DND-41 (cell line): ENCODE measurements at regions not wholly inside any gene's neighbourhood (a gene's known extent, or its start where the extent isn't known, plus 50 kb on each side); places are given as distances from the start of the nearest gene placed in this dataset.

Experiments
- ATAC-seq: fragments of 200-7000 bp; cut with Tn5 transposase; 3 replicates; pipeline ENCODE4 v1.9.1; 2021; ENCODE audit warnings: low read depth; ENCODE audit not compliant: insufficient read depth
- DNase-seq: peaks from one replicate; pipeline ENCODE4 v3.0.0-alpha.2; 2020
- H2AFZ ChIP-seq: 2 replicates; pipeline ENCODE4 v1.6.0; 2012; ENCODE audit warnings: low read depth, low read length
- H3K27ac ChIP-seq: 2 replicates; pipeline ENCODE4 v1.5.1; 2012; ENCODE audit warnings: low read length, inconsistent platforms
- H3K27me3 ChIP-seq: fragments of 200-600 bp; sonication (generic); 2 replicates; pipeline ENCODE4 v1.6.0; 2012; ENCODE audit warnings: low read length, mild to moderate bottlenecking, inconsistent platforms; ENCODE audit not compliant: insufficient read depth, poor library complexity
- H3K36me3 ChIP-seq: 2 replicates; pipeline ENCODE4 v1.5.1; 2012; ENCODE audit warnings: low read length, inconsistent platforms; ENCODE audit not compliant: insufficient read depth
- H3K4me1 ChIP-seq: 2 replicates; pipeline ENCODE4 v1.5.1; 2012; ENCODE audit warnings: mild to moderate bottlenecking, low read length; ENCODE audit not compliant: insufficient read depth
- H3K4me2 ChIP-seq: 2 replicates; pipeline ENCODE4 v1.6.0; 2012; ENCODE audit warnings: mild to moderate bottlenecking, moderate library complexity, low read length, inconsistent platforms; ENCODE audit not compliant: insufficient read depth
- H3K4me3 ChIP-seq, 2 experiments: fragments of 200-600 bp in 1 of 2; shearing (Covaris generic) in 1 of 2; 2 replicates each; pipeline ENCODE4 v1.5.1; 2012 to 2016; ENCODE audit warnings: inconsistent platforms in 2 of 2, low read length in 2 of 2, mild to moderate bottlenecking in 2 of 2, low read depth in 1 of 2, moderate library complexity in 1 of 2
- H3K79me2 ChIP-seq: 2 replicates; pipeline ENCODE4 v1.6.0; 2012; ENCODE audit warnings: low read length, inconsistent platforms; ENCODE audit not compliant: insufficient read depth
- H3K9ac ChIP-seq: 2 replicates; pipeline ENCODE4 v1.6.0; 2012; ENCODE audit warnings: low read depth, mild to moderate bottlenecking, inconsistent platforms, low read length, moderate library complexity
- H3K9me3 ChIP-seq: 2 replicates; pipeline ENCODE4 v1.5.1; 2012; ENCODE audit warnings: low read length, moderate library complexity, mild to moderate bottlenecking, inconsistent platforms; ENCODE audit not compliant: insufficient read depth, severe bottlenecking
- H4K20me1 ChIP-seq: 2 replicates; pipeline ENCODE4 v1.6.0; 2012; ENCODE audit warnings: low read length; ENCODE audit not compliant: insufficient read depth
- EZH2 ChIP-seq: IDR thresholded peaks from 3 replicates; pipeline ENCODE4 v1.6.1; 2012; ENCODE audit warnings: borderline replicate concordance, low read depth, mild to moderate bottlenecking, moderate library complexity, low read length, inconsistent platforms; ENCODE audit not compliant: severe bottlenecking
- TF ChIP-seq, protein P1 (sequence below): IDR thresholded peaks from 2 replicates; pipeline ENCODE4 v1.5.1; 2012; ENCODE audit warnings: borderline replicate concordance, low read length, moderate library complexity, mild to moderate bottlenecking; ENCODE audit not compliant: poor library complexity, severe bottlenecking; ENCODE audit errors: extremely low read depth

DNA sequence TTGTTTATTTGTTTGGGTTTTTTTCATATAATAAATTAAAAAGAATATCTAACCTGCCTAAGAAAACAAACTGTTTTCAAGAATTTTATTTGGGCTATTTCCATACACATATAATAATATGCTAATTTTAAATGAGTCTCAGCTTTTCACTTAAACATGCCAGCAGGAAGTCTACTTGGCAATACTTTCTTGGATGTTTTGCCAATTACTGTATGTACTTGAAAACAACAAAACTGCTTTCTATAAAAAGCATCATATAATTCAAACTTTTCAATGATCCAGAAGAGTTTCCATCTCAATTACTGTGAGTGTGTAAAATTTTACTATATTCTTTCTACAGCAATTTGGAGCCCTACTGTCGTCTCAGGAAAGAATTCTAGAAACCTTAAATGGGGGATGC, 961.2 kb downstream of the PCDH17 start:
- Histone ChIP-seq H3K27ac (no peak overlapping the region), H3K36me3 (no peaks in the 10 kb centered on the region), H3K9ac (no peak overlapping the region), H3K9me3 (no peaks in the 10 kb centered on the region), H3K4me3 (no peak overlapping the region), H4K20me1 (no peaks in the 10 kb centered on the region), H3K79me2 (no peaks in the 10 kb centered on the region), H3K27me3 (no peaks in the 10 kb centered on the region), H3K4me1 (no peaks in the 10 kb centered on the region), H3K4me2 (no peak overlapping the region), H2AFZ (no peak overlapping the region)
- TF ChIP-seq EZH2, result no peak
- TF ChIP-seq, protein P1, sequence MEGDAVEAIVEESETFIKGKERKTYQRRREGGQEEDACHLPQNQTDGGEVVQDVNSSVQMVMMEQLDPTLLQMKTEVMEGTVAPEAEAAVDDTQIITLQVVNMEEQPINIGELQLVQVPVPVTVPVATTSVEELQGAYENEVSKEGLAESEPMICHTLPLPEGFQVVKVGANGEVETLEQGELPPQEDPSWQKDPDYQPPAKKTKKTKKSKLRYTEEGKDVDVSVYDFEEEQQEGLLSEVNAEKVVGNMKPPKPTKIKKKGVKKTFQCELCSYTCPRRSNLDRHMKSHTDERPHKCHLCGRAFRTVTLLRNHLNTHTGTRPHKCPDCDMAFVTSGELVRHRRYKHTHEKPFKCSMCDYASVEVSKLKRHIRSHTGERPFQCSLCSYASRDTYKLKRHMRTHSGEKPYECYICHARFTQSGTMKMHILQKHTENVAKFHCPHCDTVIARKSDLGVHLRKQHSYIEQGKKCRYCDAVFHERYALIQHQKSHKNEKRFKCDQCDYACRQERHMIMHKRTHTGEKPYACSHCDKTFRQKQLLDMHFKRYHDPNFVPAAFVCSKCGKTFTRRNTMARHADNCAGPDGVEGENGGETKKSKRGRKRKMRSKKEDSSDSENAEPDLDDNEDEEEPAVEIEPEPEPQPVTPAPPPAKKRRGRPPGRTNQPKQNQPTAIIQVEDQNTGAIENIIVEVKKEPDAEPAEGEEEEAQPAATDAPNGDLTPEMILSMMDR, result no peak
- DNase-seq, result no peak
- no peak for ATAC-seq

DNA sequence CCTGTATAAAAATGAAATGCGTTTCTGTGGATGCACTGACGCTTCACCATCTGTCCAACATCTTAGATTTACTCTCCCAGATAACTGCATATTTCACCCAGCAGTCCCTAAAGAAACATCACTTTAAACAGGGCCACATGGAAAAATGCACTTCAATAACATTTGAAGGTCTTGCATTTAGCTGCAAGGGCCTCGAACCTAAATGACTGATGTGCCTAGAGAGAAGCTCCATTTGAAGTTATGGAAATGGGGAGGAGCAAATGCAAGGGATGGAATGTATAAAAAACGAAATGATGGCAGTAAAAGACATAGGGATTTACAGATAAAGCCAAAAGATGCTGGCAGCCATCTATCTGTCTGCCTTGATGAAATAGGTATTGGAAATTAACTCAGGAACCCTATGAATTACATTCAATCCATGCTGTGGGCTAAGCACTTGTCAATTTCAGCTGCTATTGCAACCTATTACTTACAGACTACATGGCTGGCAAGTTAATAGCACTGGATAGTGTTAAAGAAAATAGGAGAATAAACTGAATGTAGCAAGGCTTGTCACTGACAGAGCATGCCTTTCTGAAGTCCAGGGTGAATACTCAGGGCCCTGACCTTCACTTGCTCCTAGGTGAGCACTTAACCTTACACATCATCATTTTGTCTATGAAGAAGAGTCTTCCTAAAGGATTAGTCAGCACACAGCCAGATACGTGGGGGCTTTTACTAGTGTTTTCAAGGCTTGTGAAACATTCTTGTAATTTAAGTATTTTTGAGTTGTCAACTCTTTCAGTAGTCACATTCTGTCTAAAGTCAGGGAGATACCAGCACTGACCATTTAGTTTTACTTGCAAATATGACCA, 963.4 kb downstream of the PCDH17 start:
- Histone ChIP-seq H3K27me3 (no peaks in the 10 kb centered on the region), H3K4me3 (no peak overlapping the region), H3K4me1 (no peaks in the 10 kb centered on the region), H2AFZ (no peak overlapping the region), H3K27ac (no peak overlapping the region), H3K36me3 (no peaks in the 10 kb centered on the region), H3K9ac (no peak overlapping the region), H3K9me3 (no peaks in the 10 kb centered on the region), H4K20me1 (no peaks in the 10 kb centered on the region), H3K79me2 (no peaks in the 10 kb centered on the region), H3K4me2 (no peak overlapping the region)
- no peak for ATAC-seq
- TF ChIP-seq, protein P1, result no peak
- TF ChIP-seq EZH2, result no peak
- no peak for DNase-seq

DNA sequence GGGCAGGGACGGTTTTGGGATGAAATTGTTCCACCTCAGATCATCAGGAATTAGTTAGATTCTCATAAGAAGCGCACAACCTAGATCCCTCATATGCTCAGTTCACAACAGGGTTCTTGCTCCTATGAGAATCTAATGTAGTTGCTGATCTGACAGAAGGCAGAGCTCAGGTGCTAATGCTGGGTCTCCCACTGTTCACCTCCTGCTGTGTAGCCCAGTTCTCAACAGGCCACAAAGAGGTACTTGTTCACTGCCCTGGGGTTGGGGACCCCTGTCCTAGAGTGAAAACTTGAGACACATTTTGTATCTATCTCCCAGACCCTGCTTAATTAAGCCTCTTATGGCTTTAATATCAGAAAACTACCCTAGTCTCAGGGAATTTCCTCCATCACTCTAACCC, 966.0 kb downstream of the PCDH17 start:
- Histone ChIP-seq H3K27ac (no peak overlapping the region), H3K4me3 (no peak overlapping the region), H3K9me3 (no peaks in the 10 kb centered on the region), H4K20me1 (no peaks in the 10 kb centered on the region), H3K27me3 (no peaks in the 10 kb centered on the region), H3K9ac (no peak overlapping the region), H3K4me2 (no peak overlapping the region), H2AFZ (no peak overlapping the region), H3K36me3 (no peaks in the 10 kb centered on the region), H3K4me1 (no peaks in the 10 kb centered on the region), H3K79me2 (no peaks in the 10 kb centered on the region)
- ATAC-seq, result no peak
- no peak for DNase-seq
- no peak for TF ChIP-seq EZH2
- TF ChIP-seq, protein P1, result no peak

DNA sequence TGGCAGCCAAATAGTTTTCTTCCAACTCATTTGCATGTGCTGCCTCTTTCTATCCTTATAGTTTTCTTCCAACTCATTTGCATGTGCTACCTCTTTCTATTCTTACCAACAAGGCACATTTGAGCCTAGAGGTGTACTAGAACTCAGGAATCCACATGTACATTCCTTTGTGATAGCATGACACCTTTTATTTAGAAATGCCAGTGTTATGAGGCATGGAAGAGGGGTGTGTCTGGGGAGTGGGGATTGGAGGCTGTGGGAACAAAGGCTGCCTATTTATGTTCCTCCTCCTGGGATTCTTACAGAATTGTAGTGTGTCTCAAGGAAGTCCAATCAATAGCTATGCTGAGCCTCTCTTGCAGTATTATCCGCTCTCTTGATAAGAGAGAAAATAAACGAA, 966.7 kb downstream of the PCDH17 start:
- no peaks in the 10 kb centered on the region for H4K20me1 ChIP-seq
- H3K79me2 ChIP-seq, result no peaks in the 10 kb centered on the region
- H2AFZ ChIP-seq, result no peak overlapping the region
- H3K27me3 ChIP-seq, result no peaks in the 10 kb centered on the region
- no peaks in the 10 kb centered on the region for H3K9me3 ChIP-seq
- no peak overlapping the region for H3K27ac ChIP-seq
- H3K9ac ChIP-seq, result no peak overlapping the region
- no peak overlapping the region for H3K4me3 ChIP-seq
- TF ChIP-seq EZH2, result no peak
- TF ChIP-seq, protein P1, result no peak
- no peaks in the 10 kb centered on the region for H3K36me3 ChIP-seq
- no peaks in the 10 kb centered on the region for H3K4me1 ChIP-seq
- ATAC-seq, result no peak
- no peak overlapping the region for H3K4me2 ChIP-seq
- DNase-seq, result no peak
